ENCODE measurements at regions not wholly inside any gene's neighbourhood (a gene's known extent, or its start where the extent isn't known, plus 50 kb on each side); places are given as distances from the start of the nearest gene placed in this dataset.

DNA sequence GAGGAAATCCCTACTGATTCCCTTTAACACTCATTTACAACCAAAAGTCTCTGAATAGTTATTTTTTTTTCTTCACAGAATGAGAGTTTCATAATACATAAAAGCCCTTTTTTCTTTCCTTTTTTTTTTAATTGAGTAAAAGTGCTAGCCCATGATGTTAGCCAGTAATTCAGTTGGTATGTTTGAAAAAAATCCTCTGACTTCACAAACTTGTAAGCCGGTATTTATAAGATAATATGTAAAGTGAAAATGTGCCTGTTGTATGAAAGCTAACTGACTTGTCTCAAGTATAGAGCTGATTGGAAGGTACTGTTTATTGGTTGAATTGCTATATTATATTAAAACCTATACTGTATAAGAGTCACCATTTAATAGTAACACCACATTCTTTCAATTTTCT, 70.2 kb upstream of the NEIL3 start:
- DNase-seq (ENCODE audit: low read depth, low spot score) (no peak), FAIRE-seq (no peak)
- POLR2A ChIA-PET, result interaction anchor here (0.7 kb wide), 1 partner anchor 122 kb away, joined by 3 read pairs; no protein-coding TSS in a partner anchor
- Histone ChIP-seq H3K4me1 (ENCODE audit: control insufficient read depth, extremely low read depth, insufficient read depth, low read length) (no peaks in the 10 kb centered on the region), H4K20me1 (replicated peaks; ENCODE audit: control insufficient read depth, extremely low read depth, insufficient read depth, low read length) (no peaks in the 10 kb centered on the region), H2AFZ (ENCODE audit: low read depth, low read length) (no peak overlapping the region), H3K9me3 (replicated peaks; ENCODE audit: control insufficient read depth, insufficient read depth, low read length) (no peaks in the 10 kb centered on the region), H3K4me2 (ENCODE audit: insufficient read depth, low read length) (no peak overlapping the region), H3K4me3 (replicated peaks in 1 of 3; ENCODE audit: insufficient read depth in 1 of 3, low read depth in 1 of 3, low read length in 3 of 3) (no peak overlapping the region), H3K36me3 (ENCODE audit: control insufficient read depth in 2 of 2, extremely low read depth in 1 of 2, insufficient read depth in 2 of 2, low read length in 2 of 2) (no peaks in the 10 kb centered on the region), H3K27me3 (ENCODE audit: control insufficient read depth in 2 of 2, insufficient read depth in 2 of 2, low read length in 2 of 2) (no peaks in the 10 kb centered on the region), H3K9me1 (replicated peaks; ENCODE audit: control insufficient read depth, extremely low read depth, insufficient read depth, low read length) (no peaks in the 10 kb centered on the region), H3K9ac (replicated peaks; ENCODE audit: extremely low read depth, insufficient read depth, low read length) (no peak overlapping the region), H3K27ac (ENCODE audit: insufficient read depth, low read depth, low read length) (no peak overlapping the region), H3K79me2 (ENCODE audit: control insufficient read depth, insufficient read depth, low read length) (no peaks in the 10 kb centered on the region)
- intact Hi-C loops (cut with micrococcal nuclease) (no loop called here), dilution Hi-C loops (cut with MboI; ENCODE audit: extremely low pct_ligation_motif_present, low sequenced_read_pairs) (no loop called here)
- TF ChIP-seq, protein P1, sequence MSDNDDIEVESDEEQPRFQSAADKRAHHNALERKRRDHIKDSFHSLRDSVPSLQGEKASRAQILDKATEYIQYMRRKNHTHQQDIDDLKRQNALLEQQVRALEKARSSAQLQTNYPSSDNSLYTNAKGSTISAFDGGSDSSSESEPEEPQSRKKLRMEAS (IDR thresholded peaks at IDR 0.05; ENCODE audit: insufficient read depth, insufficient read length), result no peak
- TF ChIP-seq GATA2 (IDR thresholded peaks at IDR 0.05; ENCODE audit: insufficient read depth, insufficient read length, low read depth, low read length) (no peak), POLR2A (IDR thresholded peaks at IDR 0.05; ENCODE audit: low read depth, low read length) (no peak), FOS (IDR thresholded peaks at IDR 0.05; ENCODE audit: borderline replicate concordance, insufficient read depth, low read length) (no peak), JUN (IDR thresholded peaks at IDR 0.05; ENCODE audit: borderline replicate concordance, insufficient read depth, insufficient read length, low read depth) (no peak), MYC (IDR thresholded peaks at IDR 0.05; ENCODE audit: low read depth, low read length) (no peak), EZH2 (IDR thresholded peaks at IDR 0.05; ENCODE audit: borderline replicate concordance, low read depth, low read length, severe bottlenecking) (no peak), POLR2AphosphoS5 (IDR thresholded peaks at IDR 0.05; ENCODE audit: insufficient read depth, low read depth, low read length) (no peak)
- TF ChIP-seq, protein P2, sequence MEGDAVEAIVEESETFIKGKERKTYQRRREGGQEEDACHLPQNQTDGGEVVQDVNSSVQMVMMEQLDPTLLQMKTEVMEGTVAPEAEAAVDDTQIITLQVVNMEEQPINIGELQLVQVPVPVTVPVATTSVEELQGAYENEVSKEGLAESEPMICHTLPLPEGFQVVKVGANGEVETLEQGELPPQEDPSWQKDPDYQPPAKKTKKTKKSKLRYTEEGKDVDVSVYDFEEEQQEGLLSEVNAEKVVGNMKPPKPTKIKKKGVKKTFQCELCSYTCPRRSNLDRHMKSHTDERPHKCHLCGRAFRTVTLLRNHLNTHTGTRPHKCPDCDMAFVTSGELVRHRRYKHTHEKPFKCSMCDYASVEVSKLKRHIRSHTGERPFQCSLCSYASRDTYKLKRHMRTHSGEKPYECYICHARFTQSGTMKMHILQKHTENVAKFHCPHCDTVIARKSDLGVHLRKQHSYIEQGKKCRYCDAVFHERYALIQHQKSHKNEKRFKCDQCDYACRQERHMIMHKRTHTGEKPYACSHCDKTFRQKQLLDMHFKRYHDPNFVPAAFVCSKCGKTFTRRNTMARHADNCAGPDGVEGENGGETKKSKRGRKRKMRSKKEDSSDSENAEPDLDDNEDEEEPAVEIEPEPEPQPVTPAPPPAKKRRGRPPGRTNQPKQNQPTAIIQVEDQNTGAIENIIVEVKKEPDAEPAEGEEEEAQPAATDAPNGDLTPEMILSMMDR (IDR thresholded peaks at IDR 0.05; ENCODE audit: extremely low read depth in 1 of 2, insufficient read depth in 1 of 2, low read depth in 1 of 2, low read length in 2 of 2), result no peak
- no TSS peak for BruUV-seq (replicated peaks)
- CTCF ChIA-PET, result interaction anchor here (1.2 to 1.6 kb wide), 3 partner anchors 10 to 863 kb away, joined by 3 to 8 read pairs (median 4); no protein-coding TSS in a partner anchor
